Stimulated activated naive CD8-positive, alpha-beta T cell treated with anti-CD3 and anti-CD28 coated beads, Interleukin-15, Interleukin-2, amounts not matched to agents 100 ng/mL and 50 ng/mL, for 24 hours (primary cell): ENCODE measurements at regions not wholly inside any gene's neighbourhood (a gene's known extent, or its start where the extent isn't known, plus 50 kb on each side); places are given as distances from the start of the nearest gene placed in this dataset.

Experiments
- H3K27ac Mint-ChIP-seq: one replicate; pipeline ENCODE4 v1.8.0; 2021; ENCODE audit warnings: mild to moderate bottlenecking, mixed read lengths
- H3K27me3 Mint-ChIP-seq: one replicate; pipeline ENCODE4 v1.8.0; 2021; ENCODE audit warnings: mixed read lengths
- H3K36me3 Mint-ChIP-seq: one replicate; pipeline ENCODE4 v1.8.0; 2021; ENCODE audit warnings: low read depth, mixed read lengths
- H3K4me1 Mint-ChIP-seq: one replicate; pipeline ENCODE4 v1.8.0; 2021; ENCODE audit warnings: low read depth, mixed read lengths
- H3K4me3 Mint-ChIP-seq: one replicate; pipeline ENCODE4 v1.8.0; 2021; ENCODE audit warnings: mild to moderate bottlenecking, mixed read lengths
- H3K9me3 Mint-ChIP-seq: one replicate; pipeline ENCODE4 v1.8.0; 2021; ENCODE audit warnings: mixed read lengths

- peaks cover 9% of the 10 kb centered on the region for H3K4me1 Mint-ChIP-seq
- no peak overlapping the region for H3K4me3 Mint-ChIP-seq
- no peak overlapping the region for H3K27ac Mint-ChIP-seq
- no peaks in the 10 kb centered on the region for H3K9me3 Mint-ChIP-seq
- H3K27me3 Mint-ChIP-seq = no peaks in the 10 kb centered on the region
- peaks cover 3% of the 10 kb centered on the region for H3K36me3 Mint-ChIP-seq
Measured at GRCh38 chr2:3125761-3126130, 251.9 kb downstream of the EIPR1 start.

GRCh38 chr2:3125001-3125760 is 252.4 kb downstream of the EIPR1 start:
- Mint-ChIP-seq H3K27me3 (no peaks in the 10 kb centered on the region), H3K36me3 (peaks cover 3% of the 10 kb centered on the region), H3K27ac (no peak overlapping the region), H3K4me3 (no peak overlapping the region), H3K9me3 (no peaks in the 10 kb centered on the region), H3K4me1 (peaks cover 9% of the 10 kb centered on the region)

GRCh38 chr2:3122525-3122924 is 255.1 kb downstream of the EIPR1 start:
- no peak overlapping the region for H3K4me3 Mint-ChIP-seq
- H3K9me3 Mint-ChIP-seq = no peaks in the 10 kb centered on the region
- peaks cover 9% of the 10 kb centered on the region for H3K4me1 Mint-ChIP-seq
- no peaks in the 10 kb centered on the region for H3K27me3 Mint-ChIP-seq
- peaks cover 3% of the 10 kb centered on the region for H3K36me3 Mint-ChIP-seq
- no peak overlapping the region for H3K27ac Mint-ChIP-seq

DNA sequence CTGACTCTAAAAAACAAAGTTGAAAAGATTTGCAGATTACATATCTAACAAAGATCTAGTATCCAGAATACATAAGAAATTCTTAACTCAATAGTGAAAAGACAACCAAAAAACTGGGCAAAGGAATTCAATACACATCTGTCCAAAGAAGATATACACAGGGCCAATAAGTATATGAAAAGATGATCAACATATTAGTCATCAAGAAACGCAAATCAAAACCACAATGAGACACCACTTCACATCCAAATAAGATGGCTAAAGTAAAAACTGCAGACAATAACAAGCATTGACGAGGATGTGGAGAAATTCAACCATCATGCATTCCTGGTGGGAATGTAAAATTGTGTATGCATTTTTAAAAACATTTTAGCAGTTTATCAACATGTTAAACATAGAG is 256.0 kb downstream of the EIPR1 start:
- Mint-ChIP-seq H3K27ac (no peak overlapping the region), H3K36me3 (peaks cover 3% of the 10 kb centered on the region), H3K4me3 (no peak overlapping the region), H3K27me3 (no peaks in the 10 kb centered on the region), H3K4me1 (peaks cover 9% of the 10 kb centered on the region), H3K9me3 (no peaks in the 10 kb centered on the region)

DNA sequence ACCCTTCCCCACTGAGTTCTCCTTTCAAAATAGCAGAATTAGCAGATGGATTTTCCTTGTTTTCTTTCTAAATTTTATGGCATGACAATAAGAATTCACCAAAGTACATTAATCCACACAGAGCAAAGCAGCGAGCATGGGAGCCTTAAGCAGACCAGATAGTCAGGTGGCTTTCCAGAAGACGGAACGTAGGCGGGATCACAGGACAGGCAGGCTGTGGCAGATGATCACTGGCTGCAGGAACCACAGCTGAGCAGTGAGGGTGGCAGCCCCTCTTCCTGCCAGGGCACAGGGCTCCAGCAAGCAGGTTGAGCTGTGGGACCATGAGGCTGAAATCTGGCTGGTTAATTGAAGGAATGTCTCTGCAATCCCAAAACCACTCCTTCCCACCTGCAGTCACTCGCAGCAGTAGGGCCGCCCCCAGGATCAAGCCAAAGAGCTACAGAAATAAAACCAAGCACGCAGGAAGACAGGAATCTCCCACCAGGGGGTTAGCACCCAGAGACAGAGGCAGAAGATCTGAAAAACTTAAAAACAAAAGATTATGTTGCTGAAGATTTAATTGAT is 259.9 kb downstream of the EIPR1 start:
- H3K36me3 Mint-ChIP-seq = peaks cover 3% of the 10 kb centered on the region
- H3K4me3 Mint-ChIP-seq = no peak overlapping the region
- no peaks in the 10 kb centered on the region for H3K27me3 Mint-ChIP-seq
- no peaks in the 10 kb centered on the region for H3K9me3 Mint-ChIP-seq
- peaks cover 9% of the 10 kb centered on the region for H3K4me1 Mint-ChIP-seq
- no peak overlapping the region for H3K27ac Mint-ChIP-seq

DNA sequence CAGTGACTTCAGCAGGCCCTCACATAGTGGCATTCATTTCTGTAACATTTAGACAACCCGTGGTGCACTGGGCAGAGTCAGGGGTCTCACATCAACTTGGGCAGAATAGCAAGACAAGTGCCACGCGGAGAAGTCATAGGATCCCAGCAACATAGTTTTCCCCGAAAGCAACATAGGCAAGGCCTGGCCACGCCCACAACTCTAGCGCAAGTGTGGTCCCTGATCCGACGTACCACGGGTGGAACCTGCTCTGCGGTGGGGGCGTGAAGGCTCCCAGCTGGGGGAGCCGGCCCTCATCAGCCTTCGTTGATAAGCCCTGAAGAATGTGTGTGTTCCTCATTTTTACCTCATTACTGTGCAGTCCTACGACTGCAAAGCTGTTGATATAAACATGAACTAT is 261.2 kb downstream of the EIPR1 start:
- Mint-ChIP-seq H3K36me3 (peaks cover under 1% of the 10 kb centered on the region), H3K4me3 (no peak overlapping the region), H3K9me3 (no peaks in the 10 kb centered on the region), H3K27me3 (no peaks in the 10 kb centered on the region), H3K4me1 (peaks cover under 1% of the 10 kb centered on the region), H3K27ac (no peak overlapping the region)

- no peak overlapping the region for H3K27ac Mint-ChIP-seq
- H3K4me3 Mint-ChIP-seq = no peak overlapping the region
- peaks cover 1% of the 10 kb centered on the region for H3K9me3 Mint-ChIP-seq
- H3K4me1 Mint-ChIP-seq = no peaks in the 10 kb centered on the region
- H3K27me3 Mint-ChIP-seq = no peaks in the 10 kb centered on the region
- no peaks in the 10 kb centered on the region for H3K36me3 Mint-ChIP-seq
Measured at GRCh38 chr2:3115301-3116042, 262.1 kb downstream of the EIPR1 start.

DNA sequence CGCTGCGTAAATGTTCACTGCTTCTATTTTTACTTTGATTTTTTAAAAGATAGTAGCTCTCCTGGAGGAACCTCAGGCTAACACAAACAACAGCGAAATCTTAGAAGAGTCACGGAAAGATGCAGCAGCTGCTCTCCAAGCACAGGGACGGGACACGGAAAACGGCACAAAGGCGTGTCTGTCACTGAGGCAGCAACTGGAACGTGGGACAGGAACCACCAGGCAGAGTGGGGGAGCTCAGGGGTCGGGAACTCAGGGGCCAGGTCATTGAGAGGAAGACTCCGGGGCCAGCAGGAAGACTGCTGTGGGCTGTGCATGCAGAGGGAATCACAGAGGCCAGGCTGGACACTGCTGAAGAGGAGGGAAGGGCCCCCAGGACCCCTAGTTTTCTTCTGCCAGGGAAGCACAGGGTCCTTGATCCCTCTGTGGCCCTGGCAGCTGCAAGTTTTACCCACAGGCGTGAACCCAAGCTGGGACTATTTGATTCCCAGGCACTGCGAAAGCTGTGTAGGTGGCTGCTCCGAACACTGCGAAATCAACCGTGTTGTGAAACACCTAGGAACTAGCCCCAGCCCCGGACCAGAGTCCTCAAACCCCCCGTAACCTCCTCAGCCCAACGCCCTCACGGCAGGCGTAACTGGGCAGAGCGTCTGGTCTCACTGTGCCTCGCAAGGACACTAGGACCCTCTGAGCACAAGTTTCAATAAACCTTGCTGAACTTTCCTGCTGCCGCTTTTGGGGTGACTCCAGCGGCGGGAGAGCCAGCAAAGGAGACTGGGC is 263.0 kb downstream of the EIPR1 start:
- no peaks in the 10 kb centered on the region for H3K4me1 Mint-ChIP-seq
- no peak overlapping the region for H3K4me3 Mint-ChIP-seq
- no peaks in the 10 kb centered on the region for H3K27me3 Mint-ChIP-seq
- peaks cover 6% of the 10 kb centered on the region for H3K9me3 Mint-ChIP-seq
- no peak overlapping the region for H3K27ac Mint-ChIP-seq
- no peaks in the 10 kb centered on the region for H3K36me3 Mint-ChIP-seq

- H3K9me3 Mint-ChIP-seq = peaks cover 6% of the 10 kb centered on the region
- no peaks in the 10 kb centered on the region for H3K27me3 Mint-ChIP-seq
- H3K4me3 Mint-ChIP-seq = no peak overlapping the region
- no peak overlapping the region for H3K27ac Mint-ChIP-seq
- H3K36me3 Mint-ChIP-seq = no peaks in the 10 kb centered on the region
- no peaks in the 10 kb centered on the region for H3K4me1 Mint-ChIP-seq
Measured at GRCh38 chr2:3113769-3114168, 263.8 kb downstream of the EIPR1 start.

- Mint-ChIP-seq H3K36me3 (no peaks in the 10 kb centered on the region), H3K27me3 (no peaks in the 10 kb centered on the region)
Measured at GRCh38 chr2:3113122-3113521, 264.5 kb downstream of the EIPR1 start.

DNA sequence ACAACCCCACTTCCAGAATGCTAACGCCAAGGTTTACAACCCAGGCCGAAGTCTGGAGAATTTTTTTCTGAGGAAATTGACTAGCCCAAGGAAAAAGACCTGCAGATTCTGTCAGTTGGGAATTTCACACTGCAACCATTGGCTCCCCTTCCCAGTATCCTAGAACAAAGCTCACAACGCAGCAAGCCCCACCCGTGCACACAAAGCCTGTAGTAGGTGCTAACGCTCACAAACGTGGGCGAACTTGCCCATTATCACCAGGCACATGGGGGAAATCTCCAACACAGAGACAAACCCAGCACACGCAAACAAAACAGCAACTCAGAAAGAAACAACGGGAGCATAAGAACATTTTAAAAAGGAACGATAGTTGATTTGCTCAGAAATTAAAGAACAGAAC is 265.1 kb downstream of the EIPR1 start:
- H3K4me1 Mint-ChIP-seq = no peaks in the 10 kb centered on the region
- peaks cover 6% of the 10 kb centered on the region for H3K9me3 Mint-ChIP-seq
- no peaks in the 10 kb centered on the region for H3K27me3 Mint-ChIP-seq
- H3K4me3 Mint-ChIP-seq = no peak overlapping the region
- no peak overlapping the region for H3K27ac Mint-ChIP-seq
- H3K36me3 Mint-ChIP-seq = no peaks in the 10 kb centered on the region

More at GRCh38 chr2:3113122-3113521, 264.5 kb downstream of the EIPR1 start:
- peaks cover 6% of the 10 kb centered on the region for H3K9me3 Mint-ChIP-seq
- no peak overlapping the region for H3K27ac Mint-ChIP-seq
- no peaks in the 10 kb centered on the region for H3K4me1 Mint-ChIP-seq
- no peak overlapping the region for H3K4me3 Mint-ChIP-seq

DNA sequence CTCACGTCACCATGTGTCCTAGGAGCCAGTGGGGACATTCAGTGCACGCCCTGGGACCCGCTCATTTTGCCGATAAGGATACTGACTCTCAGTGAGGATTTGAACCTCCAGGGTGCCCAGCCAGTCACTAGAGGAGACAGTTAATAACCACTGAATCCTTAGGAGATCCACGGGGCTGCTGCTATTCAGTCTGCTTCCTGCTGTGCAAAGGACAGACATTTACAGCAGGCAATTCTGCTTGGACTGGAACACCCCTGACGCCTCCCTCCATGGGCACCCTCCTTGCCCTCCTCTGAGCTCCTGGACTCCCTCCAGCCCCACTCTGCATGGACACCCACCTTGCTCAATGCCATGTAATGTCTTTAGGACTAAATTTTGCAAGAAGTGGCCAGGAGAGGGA is 265.5 kb downstream of the EIPR1 start:
- no peaks in the 10 kb centered on the region for H3K4me1 Mint-ChIP-seq
- no peaks in the 10 kb centered on the region for H3K27me3 Mint-ChIP-seq
- peaks cover 6% of the 10 kb centered on the region for H3K9me3 Mint-ChIP-seq
- H3K27ac Mint-ChIP-seq = no peak overlapping the region
- H3K4me3 Mint-ChIP-seq = no peak overlapping the region
- H3K36me3 Mint-ChIP-seq = no peaks in the 10 kb centered on the region

- H3K27ac Mint-ChIP-seq = no peak overlapping the region
- no peaks in the 10 kb centered on the region for H3K27me3 Mint-ChIP-seq
- H3K4me3 Mint-ChIP-seq = no peak overlapping the region
- H3K36me3 Mint-ChIP-seq = no peaks in the 10 kb centered on the region
- H3K9me3 Mint-ChIP-seq = peaks cover 6% of the 10 kb centered on the region
- H3K4me1 Mint-ChIP-seq = no peaks in the 10 kb centered on the region
Measured at GRCh38 chr2:3110994-3111666, 266.5 kb downstream of the EIPR1 start.

GRCh38 chr2:3110555-3110954 is 267.1 kb downstream of the EIPR1 start:
- no peaks in the 10 kb centered on the region for H3K36me3 Mint-ChIP-seq
- H3K27me3 Mint-ChIP-seq = no peaks in the 10 kb centered on the region
- H3K9me3 Mint-ChIP-seq = peaks cover 6% of the 10 kb centered on the region

More at GRCh38 chr2:3110555-3110954, 267.1 kb downstream of the EIPR1 start:
- Mint-ChIP-seq H3K4me1 (no peaks in the 10 kb centered on the region), H3K4me3 (no peak overlapping the region), H3K27ac (no peak overlapping the region)
